VCaP (cell line): ENCODE measurements at regions not wholly inside any gene's neighbourhood (a gene's known extent, or its start where the extent isn't known, plus 50 kb on each side); places are given as distances from the start of the nearest gene placed in this dataset.

Experiments
- H3K27ac ChIP-seq: fragments of 450-650 bp; 2 replicates; pipeline ENCODE4 v1.5.1; 2017
- CTCF ChIP-seq: fragments of 450-650 bp; conservative IDR thresholded peaks from 2 replicates; pipeline ENCODE4 v1.5.1; 2017; ENCODE audit warnings: mild to moderate bottlenecking, moderate library complexity

GRCh38 chr2:145154731-145155130 is 634.8 kb upstream of the ZEB2 start:
- TF ChIP-seq CTCF: no peak
- no peak overlapping the region for H3K27ac ChIP-seq

DNA sequence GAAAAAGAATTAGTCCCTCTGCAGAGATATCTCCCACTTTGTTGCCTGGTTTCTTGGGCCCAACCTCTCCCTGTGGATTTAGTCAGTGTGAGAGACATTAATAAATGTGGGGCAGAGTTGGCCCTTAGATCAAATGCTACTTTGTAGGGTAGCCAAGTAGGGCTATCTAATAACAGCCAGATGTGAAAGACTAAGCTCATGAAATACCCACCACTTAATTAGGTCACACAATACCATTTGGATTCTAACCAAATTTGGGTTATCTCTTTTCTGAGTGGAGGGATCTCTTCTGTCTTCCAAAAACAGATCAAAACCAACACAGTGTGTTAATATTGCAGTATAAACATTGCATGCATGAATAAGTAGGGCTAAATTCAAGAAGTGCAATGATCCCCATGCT is 626.8 kb upstream of the ZEB2 start:
- H3K27ac ChIP-seq: no peak overlapping the region
- TF ChIP-seq CTCF: no peak

- H3K27ac ChIP-seq: no peak overlapping the region
- TF ChIP-seq CTCF: no peak
These were observed 624.3 kb upstream of the ZEB2 start for GRCh38 chr2:145144131-145144728.

DNA sequence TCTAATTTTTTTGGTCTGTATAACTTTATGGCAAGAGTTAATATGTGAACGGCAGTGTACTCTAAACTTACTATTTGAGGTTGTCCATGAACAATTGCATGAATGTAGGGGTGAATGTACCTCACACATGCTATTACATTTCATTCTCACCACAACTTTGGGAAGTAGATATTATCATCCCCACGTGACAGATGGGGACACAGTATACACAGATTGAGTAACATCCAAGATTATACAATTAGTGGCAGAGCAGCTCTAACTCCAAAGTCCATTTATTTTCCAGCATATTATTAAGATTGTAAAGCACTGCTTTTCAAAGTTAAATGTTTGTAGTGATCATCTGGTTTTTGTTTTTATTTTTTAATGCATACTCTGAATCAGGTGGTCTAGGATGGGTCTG is 622.1 kb upstream of the ZEB2 start:
- no peak overlapping the region for H3K27ac ChIP-seq
- no peak for TF ChIP-seq CTCF

DNA sequence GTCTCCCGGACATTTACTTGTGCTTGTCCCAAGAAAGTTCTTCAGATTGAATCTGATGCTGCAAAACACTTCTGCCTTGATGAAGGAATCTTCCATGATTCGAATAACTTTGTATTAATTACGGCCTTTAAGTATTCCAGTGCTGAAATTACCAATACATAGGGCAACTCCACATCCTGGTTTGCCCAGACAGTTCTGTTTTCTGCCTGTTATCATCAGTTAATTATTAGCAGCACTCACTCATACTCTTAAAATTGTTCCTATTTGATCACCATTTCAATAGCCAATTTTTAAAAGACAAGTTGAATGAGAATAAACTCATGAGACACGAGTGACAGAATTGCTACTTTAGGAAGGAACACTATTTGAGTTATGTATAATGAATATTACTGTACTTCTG is 620.7 kb upstream of the ZEB2 start:
- no peak overlapping the region for H3K27ac ChIP-seq
- no peak for TF ChIP-seq CTCF

DNA sequence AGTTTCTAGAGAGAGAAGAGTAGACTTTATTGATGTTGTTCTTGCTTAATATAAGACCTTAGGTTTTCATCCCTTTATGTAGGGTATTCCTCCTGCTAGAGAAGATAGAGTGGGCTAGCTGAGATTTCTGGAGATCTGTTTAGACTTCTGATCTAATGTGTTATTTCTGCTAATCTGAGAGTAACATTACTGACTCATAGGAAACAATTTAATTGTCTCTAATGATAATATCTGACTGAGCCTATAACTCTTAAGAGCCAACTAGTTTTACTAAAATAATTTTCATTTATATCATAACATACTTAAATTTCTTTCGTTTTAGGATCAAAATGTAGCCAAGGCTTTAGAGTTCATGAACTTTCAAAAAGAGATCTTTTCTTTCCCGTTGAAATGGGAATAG is 618.7 kb upstream of the ZEB2 start:
- no peak for TF ChIP-seq CTCF

GRCh38 chr2:145137901-145138300 is 618.0 kb upstream of the ZEB2 start:
- H3K27ac ChIP-seq: no peak overlapping the region
- TF ChIP-seq CTCF: no peak

More for the DNA sequence above, 618.7 kb upstream of the ZEB2 start:
- H3K27ac ChIP-seq: no peak overlapping the region

DNA sequence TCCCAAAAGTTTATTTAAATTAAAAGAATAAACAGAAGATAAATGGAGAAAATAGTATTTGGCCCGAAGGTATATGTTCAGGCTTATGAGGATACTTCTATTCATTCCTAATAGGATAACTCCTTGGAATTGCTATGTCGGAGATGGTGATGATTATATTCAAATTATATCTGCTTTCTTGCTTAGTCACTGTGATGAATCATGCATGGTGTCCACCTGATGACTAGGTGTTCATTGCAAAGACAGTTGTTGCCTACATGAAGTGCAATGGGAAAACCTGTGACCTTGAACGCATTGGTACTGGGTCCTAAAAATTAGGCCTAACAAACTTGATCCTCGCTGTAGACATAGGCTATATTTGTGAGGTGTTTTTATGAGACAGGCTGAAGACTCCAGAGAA is 617.3 kb upstream of the ZEB2 start:
- H3K27ac ChIP-seq: no peak overlapping the region
- TF ChIP-seq CTCF: no peak
